T-helper 2 cell treated with Interferon-gamma antibody and Interleukin-4, amounts not matched to agents 5 μg/mL and 100 μg/mL, for 36 hours (primary cell): ENCODE measurements at regions not wholly inside any gene's neighbourhood (a gene's known extent, or its start where the extent isn't known, plus 50 kb on each side); places are given as distances from the start of the nearest gene placed in this dataset.

ENCODE experiments used
- DNase-seq: peaks from one replicate; pipeline ENCODE4 v3.0.0; 2021; ENCODE audit warnings: low spot score
- H3K27ac Mint-ChIP-seq: one replicate; pipeline ENCODE4 v1.8.0; 2021; ENCODE audit warnings: mild to moderate bottlenecking, mixed read lengths
- H3K27me3 Mint-ChIP-seq: one replicate; pipeline ENCODE4 v1.8.0; 2021; ENCODE audit warnings: low read depth, mixed read lengths
- H3K36me3 Mint-ChIP-seq: one replicate; pipeline ENCODE4 v1.8.0; 2021; ENCODE audit warnings: low read depth, mixed read lengths
- H3K4me1 Mint-ChIP-seq: one replicate; pipeline ENCODE4 v1.8.0; 2021; ENCODE audit warnings: low read depth, mixed read lengths
- H3K4me3 Mint-ChIP-seq: one replicate; pipeline ENCODE4 v1.8.0; 2022; ENCODE audit warnings: mild to moderate bottlenecking, moderate library complexity, mixed read lengths
- H3K9me3 Mint-ChIP-seq: one replicate; pipeline ENCODE4 v1.8.0; 2021; ENCODE audit warnings: mixed read lengths

GRCh38 chr12:125440399-125440798, 375.2 kb downstream of the AACS start:
- Mint-ChIP-seq H3K27ac (no peak overlapping the region), H3K4me1 (no peaks in the 10 kb centered on the region), H3K36me3 (no peaks in the 10 kb centered on the region), H3K9me3 (no peaks in the 10 kb centered on the region), H3K4me3 (no peak overlapping the region), H3K27me3 (no peaks in the 10 kb centered on the region)
- DNase-seq = no peak

DNA sequence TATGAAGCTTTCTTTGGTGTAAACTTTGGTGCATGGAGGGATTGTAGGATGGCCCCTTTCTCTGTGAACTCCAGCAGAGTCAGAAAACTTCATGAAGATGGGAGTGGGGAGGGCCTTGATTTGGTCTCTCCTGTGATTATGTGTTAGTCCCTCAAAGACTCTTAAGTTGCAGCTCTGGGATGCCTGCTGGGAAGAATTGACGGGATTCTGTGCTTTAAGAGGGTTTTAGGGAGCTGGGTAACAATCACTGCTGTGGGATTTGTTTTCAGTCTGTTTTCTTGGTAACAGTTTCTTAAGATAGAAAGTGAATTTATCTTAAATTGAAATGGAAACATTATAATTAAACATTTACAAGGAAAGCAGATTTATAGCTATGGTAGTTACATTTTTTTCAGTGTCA, 378.1 kb downstream of the AACS start:
- no peak overlapping the region for H3K27ac Mint-ChIP-seq
- no peaks in the 10 kb centered on the region for H3K9me3 Mint-ChIP-seq
- no peaks in the 10 kb centered on the region for H3K27me3 Mint-ChIP-seq
- no peaks in the 10 kb centered on the region for H3K4me1 Mint-ChIP-seq
- H3K4me3 Mint-ChIP-seq = no peak overlapping the region
- no peak for DNase-seq
- H3K36me3 Mint-ChIP-seq = no peaks in the 10 kb centered on the region

DNA sequence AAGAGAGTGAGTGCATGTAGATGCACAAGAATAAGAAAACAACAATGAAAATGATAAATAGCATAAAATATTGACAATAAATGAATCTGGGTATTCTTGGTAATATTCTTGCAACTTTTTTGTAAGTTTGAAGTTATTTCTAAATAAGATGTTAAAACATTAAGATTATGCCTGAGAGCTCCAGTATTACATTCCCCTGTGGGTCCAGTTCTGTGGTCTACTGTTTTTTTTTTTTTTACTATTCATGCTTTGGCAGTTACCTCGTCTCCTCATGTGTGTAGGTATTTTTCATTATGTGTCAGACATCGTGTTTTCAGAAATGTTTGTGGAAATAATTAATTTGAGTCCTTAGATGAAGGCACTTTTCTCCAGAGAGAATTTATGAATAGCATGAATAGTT, 386.2 kb downstream of the AACS start:
- Mint-ChIP-seq H3K4me1 (no peaks in the 10 kb centered on the region), H3K36me3 (no peaks in the 10 kb centered on the region), H3K4me3 (no peak overlapping the region), H3K27me3 (peaks cover 4% of the 10 kb centered on the region), H3K9me3 (peaks cover 8% of the 10 kb centered on the region), H3K27ac (no peak overlapping the region)
- DNase-seq = no peak

GRCh38 chr12:125453751-125454150, 388.5 kb downstream of the AACS start:
- Mint-ChIP-seq H3K27me3 (peaks cover 4% of the 10 kb centered on the region), H3K27ac (no peak overlapping the region), H3K4me1 (no peaks in the 10 kb centered on the region), H3K36me3 (no peaks in the 10 kb centered on the region), H3K4me3 (no peak overlapping the region), H3K9me3 (peaks cover 8% of the 10 kb centered on the region)
- no peak for DNase-seq

DNA sequence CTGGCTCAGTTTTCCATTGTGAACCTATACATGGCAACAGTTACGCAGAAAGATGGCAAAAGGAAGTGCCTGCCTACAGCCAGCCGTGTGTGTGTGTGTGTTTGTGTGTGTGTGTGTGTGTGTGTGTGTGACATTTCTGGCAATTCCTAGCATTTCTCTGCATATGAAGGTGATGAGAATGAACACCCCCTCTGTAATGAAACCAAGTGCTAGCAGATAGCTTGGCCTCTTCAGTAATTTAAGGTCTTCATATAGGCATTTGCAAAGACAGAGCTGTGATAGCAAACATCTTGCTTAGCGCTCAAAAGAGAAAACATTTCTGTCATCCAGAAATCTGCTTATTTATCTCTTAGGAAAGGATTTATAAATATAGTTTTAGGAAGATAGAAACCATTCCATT, 389.1 kb downstream of the AACS start:
- Mint-ChIP-seq H3K9me3 (peaks cover 8% of the 10 kb centered on the region), H3K27me3 (peaks cover 4% of the 10 kb centered on the region), H3K36me3 (no peaks in the 10 kb centered on the region), H3K27ac (no peak overlapping the region), H3K4me3 (no peak overlapping the region), H3K4me1 (no peaks in the 10 kb centered on the region)
- DNase-seq = no peak

DNA sequence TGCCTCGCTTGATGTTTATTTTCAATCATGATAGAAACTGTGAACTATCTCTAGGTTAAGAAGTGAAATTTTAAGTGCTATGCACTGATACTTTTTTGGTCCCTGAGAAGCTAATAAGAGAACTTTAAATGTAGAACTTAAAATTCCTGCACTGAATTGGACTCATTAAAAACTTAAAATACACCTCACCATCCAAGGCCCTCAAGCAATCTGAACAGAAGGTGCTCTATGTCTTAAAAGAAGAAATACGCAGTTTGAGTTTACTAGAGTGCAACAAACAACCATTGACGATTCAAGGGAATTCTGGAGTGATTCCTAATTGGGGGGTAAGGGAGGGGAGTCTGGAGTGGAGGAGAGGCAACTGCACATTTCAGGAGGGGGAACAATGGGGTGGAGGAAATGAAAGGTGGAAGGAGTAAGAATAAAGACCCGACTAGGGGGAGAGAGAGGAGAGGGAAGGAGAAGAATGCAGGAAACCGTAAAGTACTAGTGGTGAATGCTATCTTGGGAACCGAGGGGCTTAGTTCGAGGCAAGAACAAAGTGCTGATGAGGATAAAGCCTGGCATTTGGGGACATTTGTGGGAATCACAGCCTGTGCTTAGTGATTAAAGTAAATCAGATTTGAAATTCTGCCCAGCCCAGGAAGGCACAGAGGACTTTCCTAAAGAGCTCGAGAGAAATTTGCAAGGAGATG, 389.7 kb downstream of the AACS start:
- Mint-ChIP-seq H3K27me3 (peaks cover 4% of the 10 kb centered on the region), H3K4me3 (no peak overlapping the region), H3K9me3 (peaks cover 8% of the 10 kb centered on the region), H3K27ac (no peak overlapping the region), H3K4me1 (no peaks in the 10 kb centered on the region), H3K36me3 (no peaks in the 10 kb centered on the region)
- DNase-seq = no peak

GRCh38 chr12:125455556-125455955, 390.3 kb downstream of the AACS start:
- no peaks in the 10 kb centered on the region for H3K4me1 Mint-ChIP-seq
- H3K9me3 Mint-ChIP-seq = peaks cover 8% of the 10 kb centered on the region
- DNase-seq = no peak
- H3K27ac Mint-ChIP-seq = no peak overlapping the region
- no peaks in the 10 kb centered on the region for H3K36me3 Mint-ChIP-seq
- H3K27me3 Mint-ChIP-seq = peaks cover 4% of the 10 kb centered on the region
- H3K4me3 Mint-ChIP-seq = no peak overlapping the region

DNA sequence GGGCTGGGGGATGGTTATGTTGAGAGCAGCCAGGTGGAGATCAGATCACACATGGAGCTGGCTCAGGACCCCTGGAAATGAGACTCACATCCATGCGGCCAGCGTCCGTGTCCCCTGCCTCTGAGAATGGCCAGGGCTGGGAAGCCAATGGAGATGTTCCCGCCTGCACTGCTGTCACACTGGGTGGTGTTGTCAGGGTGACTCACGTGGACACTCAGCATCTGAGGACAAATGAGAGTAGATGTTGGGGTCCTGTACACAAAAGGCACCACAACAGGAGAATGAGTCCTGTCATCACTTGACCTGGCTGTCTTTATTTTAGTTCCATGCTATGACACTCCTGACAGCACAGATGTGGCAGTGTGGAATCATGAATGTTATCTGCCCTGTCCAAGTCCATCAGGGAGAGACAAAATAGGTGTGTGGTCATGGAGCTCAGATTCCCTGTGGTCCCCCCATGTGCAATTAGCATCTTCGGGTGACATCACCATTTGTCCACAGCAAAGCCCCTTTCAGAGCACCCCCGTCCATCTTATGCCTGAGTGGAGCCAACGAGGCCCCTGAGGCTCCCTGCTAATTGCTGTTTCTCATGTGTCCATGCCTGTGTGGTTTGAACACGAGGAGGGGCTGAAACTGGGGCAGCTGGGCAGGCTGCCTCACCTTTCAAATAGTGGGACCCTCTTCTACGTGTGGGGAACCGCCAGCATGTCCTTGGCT, 393.5 kb downstream of the AACS start:
- Mint-ChIP-seq H3K9me3 (no peaks in the 10 kb centered on the region), H3K4me1 (no peaks in the 10 kb centered on the region), H3K27me3 (peaks cover 4% of the 10 kb centered on the region), H3K36me3 (no peaks in the 10 kb centered on the region), H3K27ac (no peak overlapping the region), H3K4me3 (no peak overlapping the region)
- DNase-seq = no peak

- H3K4me3 Mint-ChIP-seq = no peak overlapping the region
- H3K27me3 Mint-ChIP-seq = no peaks in the 10 kb centered on the region
- H3K27ac Mint-ChIP-seq = no peak overlapping the region
- H3K36me3 Mint-ChIP-seq = no peaks in the 10 kb centered on the region
- H3K4me1 Mint-ChIP-seq = no peaks in the 10 kb centered on the region
- no peak for DNase-seq
- H3K9me3 Mint-ChIP-seq = no peaks in the 10 kb centered on the region
Measured at GRCh38 chr12:125461831-125462230, 396.6 kb downstream of the AACS start.

GRCh38 chr12:125463386-125463785, 398.2 kb downstream of the AACS start:
- H3K4me3 Mint-ChIP-seq = no peak overlapping the region
- H3K27me3 Mint-ChIP-seq = no peaks in the 10 kb centered on the region
- H3K9me3 Mint-ChIP-seq = no peaks in the 10 kb centered on the region
- no peaks in the 10 kb centered on the region for H3K4me1 Mint-ChIP-seq
- DNase-seq = no peak
- H3K36me3 Mint-ChIP-seq = no peaks in the 10 kb centered on the region
- H3K27ac Mint-ChIP-seq = no peak overlapping the region

DNA sequence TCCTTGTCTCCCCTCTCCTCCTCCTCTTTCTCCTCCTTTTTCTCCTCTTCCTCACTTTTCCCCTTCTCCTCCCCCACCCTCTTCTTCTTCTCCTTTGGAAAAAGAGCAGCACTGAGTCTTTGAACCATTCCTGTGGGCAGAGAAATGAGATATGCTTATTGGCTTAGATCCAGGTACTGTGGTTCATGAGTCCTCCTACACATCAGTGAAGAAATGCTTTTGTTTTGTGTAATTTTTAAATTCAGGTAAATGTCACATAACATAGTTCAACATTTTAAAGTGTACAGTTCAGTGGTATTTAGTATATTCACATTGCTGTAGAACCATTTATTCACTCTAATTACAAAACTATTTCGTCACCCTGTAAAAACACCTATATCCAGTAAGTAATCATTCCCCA, 402.1 kb downstream of the AACS start:
- Mint-ChIP-seq H3K27ac (no peak overlapping the region), H3K36me3 (no peaks in the 10 kb centered on the region), H3K27me3 (no peaks in the 10 kb centered on the region), H3K9me3 (no peaks in the 10 kb centered on the region), H3K4me3 (no peak overlapping the region), H3K4me1 (no peaks in the 10 kb centered on the region)
- no peak for DNase-seq

DNA sequence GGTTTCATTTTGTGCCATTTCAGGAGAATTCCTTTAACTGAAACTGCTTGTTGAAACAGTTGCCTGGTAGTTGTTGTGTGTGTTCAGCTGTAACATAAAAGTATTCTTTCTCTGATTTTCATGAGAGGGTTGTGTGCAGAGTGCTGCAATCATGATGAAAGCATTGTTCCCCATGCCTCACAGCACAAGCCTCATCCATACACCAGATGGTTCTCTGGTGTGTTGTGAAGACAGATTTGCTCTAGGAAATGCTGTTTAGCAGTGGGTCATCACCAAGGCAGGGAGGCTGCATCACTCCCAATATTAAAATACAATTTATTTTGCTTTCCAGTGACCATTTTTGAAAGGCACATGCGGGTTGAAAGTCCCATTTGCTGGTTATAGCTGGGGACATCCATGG, 404.4 kb downstream of the AACS start:
- Mint-ChIP-seq H3K4me3 (no peak overlapping the region), H3K36me3 (no peaks in the 10 kb centered on the region), H3K27ac (no peak overlapping the region), H3K4me1 (no peaks in the 10 kb centered on the region), H3K9me3 (no peaks in the 10 kb centered on the region), H3K27me3 (no peaks in the 10 kb centered on the region)
- no peak for DNase-seq

DNA sequence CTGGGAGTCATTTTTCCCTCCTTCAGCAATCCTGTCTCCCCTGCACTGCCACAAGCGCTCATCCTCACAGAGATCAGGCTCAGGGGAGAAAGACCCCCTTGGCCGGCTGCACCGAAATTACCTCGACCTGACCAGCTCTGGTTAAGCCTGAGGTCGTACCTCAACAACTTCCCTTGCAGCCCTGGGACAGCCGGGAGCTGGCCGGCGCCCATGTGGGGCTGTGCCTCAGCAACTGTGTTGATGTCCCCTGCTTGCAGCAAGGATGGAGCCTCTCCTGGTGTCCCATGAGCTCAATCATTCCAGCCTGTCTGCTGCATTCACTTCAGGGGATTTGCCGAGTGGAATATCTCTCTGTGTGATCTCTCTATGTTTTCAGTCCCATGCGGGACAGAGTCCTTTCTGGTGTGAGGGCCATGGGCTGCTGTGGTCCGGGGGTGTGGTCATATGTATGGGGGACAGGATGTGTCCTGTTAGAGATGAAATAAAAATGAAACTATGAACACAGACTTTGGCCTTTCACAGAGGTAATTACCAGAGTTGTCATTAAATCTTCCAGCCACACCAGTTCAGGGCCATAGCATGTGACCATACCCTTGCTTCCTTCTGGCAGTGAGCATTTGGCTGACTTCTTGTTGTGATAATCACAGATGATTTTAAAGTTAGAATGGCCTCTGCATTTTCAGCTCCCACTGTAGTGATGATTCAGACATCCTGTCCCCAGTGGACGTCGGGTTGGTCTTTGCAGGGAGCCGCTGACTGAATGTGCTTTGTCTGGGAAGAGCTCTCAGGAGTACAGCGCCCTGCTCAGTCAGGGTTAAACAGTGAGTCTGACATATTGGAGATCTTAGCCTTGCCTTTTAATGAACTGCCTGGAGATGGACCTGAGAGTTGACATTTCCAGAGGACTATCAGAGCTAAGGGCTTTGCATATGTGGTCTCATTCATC, 405.9 kb downstream of the AACS start:
- H3K27me3 Mint-ChIP-seq = no peaks in the 10 kb centered on the region
- DNase-seq = no peak
- no peaks in the 10 kb centered on the region for H3K9me3 Mint-ChIP-seq
- H3K36me3 Mint-ChIP-seq = no peaks in the 10 kb centered on the region
- no peak overlapping the region for H3K4me3 Mint-ChIP-seq
- H3K4me1 Mint-ChIP-seq = no peaks in the 10 kb centered on the region
- no peak overlapping the region for H3K27ac Mint-ChIP-seq

- Mint-ChIP-seq H3K27ac (no peak overlapping the region), H3K4me3 (no peak overlapping the region)
Measured at GRCh38 chr12:125473501-125473900, 408.3 kb downstream of the AACS start.

More at GRCh38 chr12:125473501-125473900, 408.3 kb downstream of the AACS start:
- Mint-ChIP-seq H3K9me3 (no peaks in the 10 kb centered on the region), H3K27me3 (no peaks in the 10 kb centered on the region), H3K36me3 (no peaks in the 10 kb centered on the region), H3K4me1 (no peaks in the 10 kb centered on the region)
- DNase-seq = no peak
